OCI-LY3 (cell line): ENCODE measurements at regions not wholly inside any gene's neighbourhood (a gene's known extent, or its start where the extent isn't known, plus 50 kb on each side); places are given as distances from the start of the nearest gene placed in this dataset.

ENCODE experiments used
- CTCF ChIP-seq: fragments of 200-600, 300-600 bp; sonication (generic); IDR thresholded peaks from 2 replicates; pipeline ENCODE4 v1.5.1; 2014; ENCODE audit warnings: antibody characterized with exemption, low read length, low read depth
- EZH2phosphoT487 ChIP-seq: fragments of 200-600 bp; shearing (Covaris generic); IDR thresholded peaks from 2 replicates; pipeline ENCODE4 v1.6.1; 2018; ENCODE audit warnings: antibody characterized with exemption, mixed run types, low read depth

- TF ChIP-seq CTCF (no peak), EZH2phosphoT487 (no peak)
These were observed 186.6 kb downstream of the C1D start for GRCh38 chr2:67876176-67876575.
